K562 (cell line): ENCODE measurements at regions not wholly inside any gene's neighbourhood (a gene's known extent, or its start where the extent isn't known, plus 50 kb on each side); places are given as distances from the start of the nearest gene placed in this dataset.

Experiments
- ATAC-seq: fragments of 200-7000 bp; cut with Tn5 transposase; 3 replicates; pipeline ENCODE4 v1.9.1; 2020; ENCODE audit warnings: moderate library complexity
- BruUV-seq: library from RNA; stranded (reverse); fragments of 400-500 nt; replicated peaks from 2 replicates; lab custom pipeline; 2021; lab: Mats Ljungman, UMichigan
- CTCF ChIA-PET: fragments of 300-600 bp; formaldehyde crosslinking; extraction: SDS; loops from one replicate; lab custom pipeline; 2021; ENCODE audit warnings: low intra/inter-chr PET ratio; lab: Yijun Ruan, JAX
- POLR2A ChIA-PET: fragments of 300-600, 350-650 bp; sonication (Branson Sonifier 250); formaldehyde crosslinking; extraction: SDS; loops from one replicate; lab custom pipeline; 2021; ENCODE audit warnings: antibody characterized with exemption, inconsistent platforms; lab: Yijun Ruan, JAX
- DNase-seq, 4 experiments: peaks; one replicate each; pipeline versions ENCODE4 v3.0.0 to v3.0.0-alpha.2; 2011 to 2018; ENCODE audit warnings: low spot score in 3 of 4, mixed read lengths in 3 of 4; ENCODE audit errors: extremely low read depth in 1 of 4
- FAIRE-seq: peaks from 2 replicates; lab custom pipeline; 2011; peaks lifted over from hg19 to GRCh38; lab: Jason Lieb, UNC
- H2AFZ ChIP-seq: 2 replicates; pipeline ENCODE4 v1.6.0; 2011; ENCODE audit warnings: low read depth, low read length, control low read depth, inconsistent platforms
- H3K27ac ChIP-seq: fragments of 200-600 bp; 3 replicates; pipeline ENCODE4 v1.8.0; 2011; ENCODE audit warnings: low read depth, mild to moderate bottlenecking, control low read depth, inconsistent platforms, low read length, moderate library complexity, mixed read lengths; ENCODE audit errors: extremely low read depth
- H3K27me3 ChIP-seq, 2 experiments: fragments of 300-600 bp in 1 of 2; 2 replicates in 1 of 2; 3 replicates in 1 of 2; pipeline versions ENCODE4 v1.6.0 to v1.8.0; 2011; ENCODE audit warnings: inconsistent platforms in 2 of 2, low read length in 2 of 2, mild to moderate bottlenecking in 1 of 2, mixed read lengths in 1 of 2, moderate library complexity in 1 of 2; ENCODE audit not compliant: control insufficient read depth in 2 of 2, insufficient read depth in 2 of 2
- H3K36me3 ChIP-seq: fragments of 300-600 bp; 3 replicates; pipeline ENCODE4 v1.8.0; 2011; ENCODE audit warnings: mild to moderate bottlenecking, low read length, inconsistent platforms; ENCODE audit not compliant: control insufficient read depth, insufficient read depth
- H3K4me1 ChIP-seq, 2 experiments: fragments of 200-600 bp in 1 of 2; replicated peaks in 1 of 2; 2 replicates in 1 of 2; 3 replicates in 1 of 2; pipeline versions ENCODE4 v1.5.1 to v1.8.0; 2011; ENCODE audit warnings: inconsistent platforms in 2 of 2, low read length in 2 of 2, mild to moderate bottlenecking in 1 of 2, mixed read lengths in 1 of 2, moderate library complexity in 1 of 2; ENCODE audit not compliant: control insufficient read depth in 2 of 2, insufficient read depth in 2 of 2
- H3K4me2 ChIP-seq: 2 replicates; pipeline ENCODE4 v1.6.1; 2011; ENCODE audit warnings: low read length, control low read depth, inconsistent platforms, mixed read lengths; ENCODE audit not compliant: insufficient read depth
- H3K4me3 ChIP-seq: fragments of 200-600 bp; sonication (generic), shearing (Covaris generic); 2 replicates; pipeline ENCODE4 v1.5.1; 2016; ENCODE audit warnings: control low read depth, inconsistent platforms
- H3K79me2 ChIP-seq: fragments of 200-600 bp; 3 replicates; pipeline ENCODE4 v1.8.0; 2011; ENCODE audit warnings: low read length, inconsistent platforms; ENCODE audit not compliant: control insufficient read depth, insufficient read depth
- H3K9ac ChIP-seq, 2 experiments: 2 replicates each; pipeline versions ENCODE4 v1.6.0 to v1.6.1; 2011; ENCODE audit warnings: low read depth in 2 of 2, low read length in 2 of 2, control low read depth in 1 of 2, inconsistent platforms in 1 of 2, mild to moderate bottlenecking in 1 of 2, mixed read lengths in 1 of 2; ENCODE audit not compliant: insufficient read depth in 1 of 2
- H3K9me1 ChIP-seq: one replicate; pipeline ENCODE4 v1.6.0; 2011; ENCODE audit warnings: inconsistent platforms, mild to moderate bottlenecking, low read length, moderate library complexity; ENCODE audit not compliant: control insufficient read depth, insufficient read depth
- H3K9me3 ChIP-seq: replicated peaks from 2 replicates; pipeline ENCODE4 v1.5.1; 2011; ENCODE audit warnings: low read depth, low read length, inconsistent platforms; ENCODE audit not compliant: control insufficient read depth, insufficient read depth
- H4K20me1 ChIP-seq: replicated peaks from 2 replicates; pipeline ENCODE4 v1.6.1; 2011; ENCODE audit warnings: low read length, inconsistent platforms, mixed read lengths; ENCODE audit not compliant: control insufficient read depth, insufficient read depth
- HNRNPH1 ChIP-seq: fragments of 200-400 bp; formaldehyde crosslinking; optimal IDR thresholded peaks from 2 replicates; pipeline ENCODE3; 2017; ENCODE audit warnings: low read depth, mild to moderate bottlenecking, low read length, moderate library complexity
- ILF3 ChIP-seq: fragments of 450-650 bp; IDR thresholded peaks from 2 replicates; pipeline ENCODE4 v1.6.1; 2018; ENCODE audit warnings: antibody characterized with exemption, mild to moderate bottlenecking, moderate library complexity, borderline replicate concordance
- SETDB1 ChIP-seq: IDR thresholded peaks from one replicate; pipeline ENCODE4 v1.6.1; 2012; ENCODE audit warnings: low read length, control low read depth, inconsistent platforms
- ZNF124 ChIP-seq: sonication (generic); formaldehyde crosslinking; IDR thresholded peaks from 2 replicates; pipeline ENCODE4 v1.8.1; 2022; ENCODE audit warnings: missing genetic modification reagents
- WGBS: fragments of 100-300 bp; shearing (Covaris generic); methylation state at CpG from one replicate; pipeline ENCODE4 v1.1.6; 2016; ENCODE audit warnings: low coverage, mixed read lengths; ENCODE audit not compliant: insufficient coverage; ENCODE audit errors: missing lambda C conversion rate; 5-methylcytosine and 5-hydroxymethylcytosine counted together
- in situ Hi-C: fragments of 300-500 bp; cut with MboI; formaldehyde crosslinking; loops from 4 replicates; pipeline ENCODE4 v1.15.0; 2018; ENCODE audit warnings: inconsistent platforms, mixed read lengths
- intact Hi-C: fragments of 100-400 bp; cut with micrococcal nuclease; formaldehyde crosslinking; loops from 2 replicates; pipeline ENCODE4 v1.14.2; 2022
- TF ChIP-seq, protein P1 (sequence below), 2 experiments: fragments of 450-650 bp; IDR thresholded peaks; 2 replicates each; pipeline ENCODE4 v1.6.1; 2016; ENCODE audit warnings: mild to moderate bottlenecking in 2 of 2, borderline replicate concordance in 1 of 2, low read depth in 1 of 2, moderate library complexity in 1 of 2

GRCh38 chrX:10901290-10901633 is 209.9 kb upstream of the HCCS start:
- no peak for FAIRE-seq

More at GRCh38 chrX:10901290-10901633, 209.9 kb upstream of the HCCS start:
- BruUV-seq, result no TSS peak
- Histone ChIP-seq H3K4me3 (no peak overlapping the region), H4K20me1 (no peaks in the 10 kb centered on the region), H3K9me1 (no peaks in the 10 kb centered on the region), H3K27me3 (no peaks in the 10 kb centered on the region), H3K4me2 (no peak overlapping the region), H3K9me3 (no peaks in the 10 kb centered on the region), H3K9ac (no peak overlapping the region), H3K4me1 (no peaks in the 10 kb centered on the region; a peak in 1 of 5 replicates), H3K79me2 (no peaks in the 10 kb centered on the region), H2AFZ (no peak overlapping the region), H3K27ac (no peak overlapping the region), H3K36me3 (no peaks in the 10 kb centered on the region)
- POLR2A ChIA-PET, result no interaction called here
- no peak for DNase-seq
- in situ Hi-C loops, result no loop called here
- intact Hi-C loops, result no loop called here
- TF ChIP-seq, protein P1, sequence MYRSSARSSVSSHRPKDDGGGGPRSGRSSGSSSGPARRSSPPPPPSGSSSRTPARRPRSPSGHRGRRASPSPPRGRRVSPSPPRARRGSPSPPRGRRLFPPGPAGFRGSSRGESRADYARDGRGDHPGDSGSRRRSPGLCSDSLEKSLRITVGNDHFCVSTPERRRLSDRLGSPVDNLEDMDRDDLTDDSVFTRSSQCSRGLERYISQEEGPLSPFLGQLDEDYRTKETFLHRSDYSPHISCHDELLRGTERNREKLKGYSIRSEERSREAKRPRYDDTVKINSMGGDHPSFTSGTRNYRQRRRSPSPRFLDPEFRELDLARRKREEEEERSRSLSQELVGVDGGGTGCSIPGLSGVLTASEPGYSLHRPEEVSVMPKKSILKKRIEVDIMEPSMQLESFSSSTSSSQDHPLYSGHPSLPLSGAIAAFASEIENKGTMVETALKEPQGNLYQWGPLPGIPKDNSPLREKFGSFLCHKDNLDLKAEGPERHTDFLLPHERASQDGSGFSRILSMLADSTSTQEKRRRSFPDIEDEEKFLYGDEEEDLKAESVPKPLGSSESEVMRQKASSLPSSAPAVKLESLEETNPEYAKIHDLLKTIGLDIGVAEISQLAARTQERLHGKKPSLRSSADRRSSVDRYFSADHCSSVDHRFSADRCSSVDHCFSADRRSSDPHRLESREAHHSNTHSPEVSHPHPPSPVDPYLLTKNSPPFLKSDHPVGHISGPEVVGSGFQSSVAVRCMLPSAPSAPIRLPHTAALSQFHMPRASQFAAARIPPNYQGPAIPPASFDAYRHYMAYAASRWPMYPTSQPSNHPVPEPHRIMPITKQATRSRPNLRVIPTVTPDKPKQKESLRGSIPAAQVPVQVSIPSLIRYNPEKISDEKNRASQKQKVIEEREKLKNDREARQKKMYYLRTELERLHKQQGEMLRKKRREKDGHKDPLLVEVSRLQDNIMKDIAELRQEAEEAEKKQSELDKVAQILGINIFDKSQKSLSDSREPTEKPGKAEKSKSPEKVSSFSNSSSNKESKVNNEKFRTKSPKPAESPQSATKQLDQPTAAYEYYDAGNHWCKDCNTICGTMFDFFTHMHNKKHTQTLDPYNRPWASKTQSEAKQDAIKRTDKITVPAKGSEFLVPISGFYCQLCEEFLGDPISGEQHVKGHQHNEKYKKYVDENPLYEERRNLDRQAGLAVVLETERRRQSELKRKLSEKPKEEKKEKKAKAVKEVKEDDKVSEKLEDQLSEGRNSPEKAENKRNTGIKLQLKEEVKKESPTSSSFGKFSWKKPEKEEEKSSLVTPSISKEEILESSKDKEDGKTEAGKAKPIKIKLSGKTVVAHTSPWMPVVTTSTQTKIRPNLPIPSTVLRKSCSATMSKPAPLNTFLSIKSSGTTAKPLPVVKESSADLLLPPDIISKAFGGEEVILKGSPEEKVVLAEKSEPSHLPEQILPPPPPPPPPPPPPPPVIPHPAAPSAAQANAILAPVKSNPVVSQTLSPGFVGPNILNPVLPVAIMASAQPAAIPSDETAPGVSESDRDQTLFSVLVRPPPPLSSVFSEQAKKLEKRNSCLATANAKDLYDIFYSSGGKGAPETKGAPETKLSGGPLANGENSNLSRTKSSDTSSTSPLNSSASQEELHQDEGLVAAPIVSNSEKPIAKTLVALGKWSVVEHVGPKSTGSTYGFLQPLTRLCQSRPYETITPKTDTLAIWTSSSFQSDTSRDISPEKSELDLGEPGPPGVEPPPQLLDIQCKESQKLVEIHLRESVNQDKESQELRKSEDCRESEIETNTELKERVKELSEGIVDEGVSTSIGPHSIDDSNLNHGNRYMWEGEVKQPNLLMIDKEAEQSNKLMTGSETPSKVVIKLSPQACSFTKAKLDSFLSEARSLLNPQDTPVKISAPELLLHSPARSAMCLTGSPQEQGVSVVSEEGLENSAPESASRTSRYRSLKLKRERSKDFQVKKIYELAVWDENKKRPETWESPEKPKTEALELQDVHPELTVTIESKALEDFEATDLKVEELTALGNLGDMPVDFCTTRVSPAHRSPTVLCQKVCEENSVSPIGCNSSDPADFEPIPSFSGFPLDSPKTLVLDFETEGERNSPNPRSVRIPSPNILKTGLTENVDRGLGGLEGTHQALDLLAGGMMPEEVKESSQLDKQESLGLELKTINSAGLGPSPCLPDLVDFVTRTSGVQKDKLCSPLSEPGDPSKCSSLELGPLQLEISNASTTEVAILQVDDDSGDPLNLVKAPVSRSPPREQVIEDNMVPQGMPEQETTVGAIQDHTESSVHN (IDR thresholded peaks at IDR 0.05; ENCODE audit: borderline replicate concordance in 1 of 2, low read depth in 1 of 2), result no peak
- TF ChIP-seq HNRNPH1 (no peak), ILF3 (no peak), SETDB1 (no peak), ZNF124 (no peak)
- ATAC-seq, result no peak
- CTCF ChIA-PET, result no interaction called here
- 0% methylated on average over 1 of the region's 1 CpG for WGBS
